GM19328 (cell line): ENCODE measurements at regions not wholly inside any gene's neighbourhood (a gene's known extent, or its start where the extent isn't known, plus 50 kb on each side); places are given as distances from the start of the nearest gene placed in this dataset.
"Not testable (repeated sequence)": the region's sequence is repeated elsewhere in the genome, so short reads cannot be mapped to it uniquely, and the experiment has no call there.

ENCODE experiments used
- ATAC-seq: cut with Tn5 transposase; IDR thresholded peaks from one replicate; pipeline ENCODE4 v1.9.1; 2021; ENCODE audit warnings: mild to moderate bottlenecking, moderate library complexity; ENCODE audit not compliant: unreplicated experiment

DNA sequence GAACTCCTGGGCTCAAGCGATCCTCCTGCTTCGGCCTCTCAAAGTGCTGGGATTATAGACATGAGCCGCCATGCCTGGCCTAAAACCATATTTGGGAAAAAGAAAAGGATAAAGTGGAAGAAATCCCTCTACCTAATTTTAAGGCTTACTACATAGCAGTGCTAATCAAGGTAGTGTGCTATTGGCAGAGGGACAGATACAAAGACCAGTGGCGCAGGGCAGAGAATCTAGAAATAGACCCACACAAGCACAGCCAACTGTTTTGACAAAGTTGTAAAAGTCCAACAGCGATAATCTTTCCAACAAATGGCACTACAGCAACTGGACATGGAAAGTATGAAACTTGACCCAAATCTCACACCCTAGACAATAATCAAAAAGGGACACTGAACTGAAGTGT lies 138.4 kb downstream of the TFCP2L1 start:
- no peak for ATAC-seq

DNA sequence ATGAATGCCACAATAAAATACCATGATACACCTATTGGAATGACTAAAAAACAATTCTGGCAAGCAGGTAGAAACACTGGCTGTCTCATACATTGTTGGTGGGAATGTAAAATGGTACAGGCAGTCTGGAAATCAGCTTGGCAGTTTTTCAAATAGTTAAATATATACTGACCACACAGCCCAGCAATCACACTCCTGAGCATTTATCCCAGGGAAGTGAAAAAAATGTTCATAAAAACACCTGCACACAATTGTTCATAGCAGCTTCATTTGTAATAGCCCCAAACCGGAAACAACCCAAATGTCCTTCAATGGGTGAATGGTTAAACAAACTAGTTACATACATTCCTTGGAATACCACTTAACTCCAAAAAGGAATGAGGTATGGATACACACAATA lies 137.2 kb downstream of the TFCP2L1 start:
- no peak for ATAC-seq

DNA sequence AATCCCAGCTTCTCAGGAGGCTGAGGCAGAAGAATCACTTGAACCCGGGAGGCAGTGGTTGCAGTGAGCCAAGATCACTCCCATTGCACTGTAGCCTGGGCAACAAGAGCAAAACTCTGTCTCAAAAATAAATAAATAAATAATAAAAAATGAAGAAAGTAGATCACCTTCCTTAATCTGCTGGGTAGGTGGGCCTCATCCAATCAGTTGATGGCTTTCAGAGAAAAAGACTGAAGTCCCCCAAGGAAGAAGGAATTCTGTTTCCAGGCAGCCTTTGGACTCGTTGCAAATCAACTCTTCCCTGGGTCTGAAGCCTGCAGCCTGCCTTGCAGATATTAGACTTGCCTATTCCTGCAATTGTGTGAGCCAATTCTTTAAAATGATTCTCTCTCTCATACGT lies 136.5 kb downstream of the TFCP2L1 start:
- no peak for ATAC-seq

DNA sequence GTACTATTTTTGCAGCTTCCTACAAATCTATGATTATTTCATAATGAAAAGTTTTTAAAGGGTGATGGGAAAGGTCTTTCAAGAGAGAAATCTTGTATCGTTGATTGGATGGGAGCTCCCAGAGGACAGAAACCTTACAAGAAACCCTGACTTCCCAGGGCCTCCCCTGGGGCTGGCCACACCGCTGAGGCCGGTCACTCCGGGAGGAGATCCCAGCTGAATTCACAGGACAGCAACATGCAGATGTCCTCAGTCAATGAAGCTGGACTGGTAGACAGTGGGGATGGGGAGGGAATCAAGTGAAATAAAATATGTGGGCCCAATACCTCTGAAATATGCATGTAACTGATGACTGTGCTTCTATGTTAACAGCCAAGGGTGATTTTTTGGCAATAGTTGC lies 135.6 kb downstream of the TFCP2L1 start:
- ATAC-seq = no peak

DNA sequence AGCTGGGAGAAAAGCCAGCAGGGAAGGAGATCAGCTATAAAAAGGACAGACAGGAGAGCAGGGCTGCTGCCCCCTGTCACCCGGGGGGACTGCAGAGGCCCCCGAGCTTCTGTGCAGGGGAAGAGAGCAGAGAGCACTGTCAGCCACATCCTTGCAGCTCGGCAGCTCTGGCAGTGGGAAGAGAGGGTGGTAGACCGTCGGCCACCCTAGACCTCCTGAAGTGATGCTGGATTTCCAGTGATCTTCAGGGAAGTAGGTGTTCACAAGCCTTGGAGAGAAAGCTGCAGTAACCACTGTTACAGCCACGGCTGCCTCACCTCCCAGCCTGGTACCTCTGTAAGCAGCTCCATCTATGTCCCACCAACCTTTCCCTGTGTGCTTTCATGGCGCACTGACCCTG lies 134.9 kb downstream of the TFCP2L1 start:
- no peak for ATAC-seq

DNA sequence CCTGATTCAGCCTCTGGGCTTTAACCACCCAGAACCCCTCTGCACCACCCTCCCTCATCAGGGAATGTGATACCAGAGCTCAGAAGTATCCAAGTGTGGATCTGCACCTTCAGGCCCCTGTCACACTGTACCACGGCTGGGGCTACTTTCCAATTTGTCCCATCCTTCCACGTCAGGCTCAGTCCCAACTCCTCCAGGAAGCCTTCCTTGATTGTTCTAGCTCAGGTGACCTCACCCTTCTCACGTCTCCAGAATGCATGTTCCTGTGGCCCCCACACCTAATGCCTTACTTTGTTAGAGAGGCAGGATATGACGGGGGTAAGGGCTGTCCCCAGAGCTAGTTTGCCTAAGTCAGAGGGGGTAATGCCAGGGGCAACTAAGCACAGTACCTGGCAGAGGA lies 134.3 kb downstream of the TFCP2L1 start:
- no peak for ATAC-seq

DNA sequence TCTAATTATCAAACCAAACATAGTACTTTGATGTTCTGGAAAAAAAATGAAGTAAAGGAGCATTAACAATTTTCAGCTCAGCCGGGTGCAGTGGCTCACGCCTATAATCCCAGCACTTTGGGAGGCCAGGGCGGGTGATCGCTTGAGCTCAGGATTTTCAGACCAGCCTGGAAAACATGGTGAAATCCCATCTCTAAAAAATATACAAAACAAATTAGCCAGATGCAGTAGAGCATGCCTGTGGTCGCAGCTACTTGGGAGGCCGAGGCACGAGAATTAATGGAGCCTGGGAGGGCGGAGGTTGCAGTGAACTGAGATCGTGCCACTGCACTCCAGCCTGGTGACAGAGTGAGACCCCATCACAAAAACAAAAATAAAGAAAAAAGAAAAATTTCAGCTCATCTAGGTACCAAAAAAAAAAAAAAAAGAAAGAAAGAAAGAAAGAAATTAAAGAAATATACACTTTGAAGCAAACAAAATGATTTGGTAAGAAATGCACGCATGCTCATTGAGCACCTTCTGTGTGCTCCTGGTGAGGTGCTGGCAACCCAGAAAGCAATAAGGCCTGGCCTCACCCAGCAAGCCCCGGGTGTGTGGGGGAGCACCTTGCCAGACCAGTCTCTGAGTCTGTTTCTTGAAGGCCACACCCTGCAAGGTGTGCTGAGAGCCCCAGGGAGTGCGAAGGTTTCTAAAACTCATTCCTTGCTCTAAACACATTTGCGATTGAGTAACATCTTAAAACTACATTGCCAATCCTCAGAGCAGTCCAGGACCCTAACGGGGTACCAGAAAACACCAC lies 133.5 kb downstream of the TFCP2L1 start:
- ATAC-seq = no peak

DNA sequence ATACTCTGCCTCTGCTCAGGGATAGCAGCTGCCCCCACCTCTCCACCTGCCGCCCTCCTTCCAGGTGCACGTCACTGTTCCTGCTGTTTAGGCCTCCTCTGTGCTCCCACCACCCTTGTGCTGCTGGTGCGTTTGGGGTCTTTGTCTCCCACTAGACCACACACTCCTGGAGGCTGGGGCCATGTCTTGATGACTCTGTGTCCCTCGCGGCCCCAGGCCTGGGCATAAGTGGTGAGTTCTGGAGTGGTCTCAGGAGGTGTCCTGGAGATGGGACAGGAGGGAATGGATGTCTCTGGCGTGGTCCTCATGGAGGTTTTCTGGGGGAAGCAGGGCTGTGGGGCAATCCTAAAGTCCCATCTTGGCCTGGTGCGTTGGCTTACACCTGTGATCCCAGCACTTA lies 132.1 kb downstream of the TFCP2L1 start:
- ATAC-seq = no peak

DNA sequence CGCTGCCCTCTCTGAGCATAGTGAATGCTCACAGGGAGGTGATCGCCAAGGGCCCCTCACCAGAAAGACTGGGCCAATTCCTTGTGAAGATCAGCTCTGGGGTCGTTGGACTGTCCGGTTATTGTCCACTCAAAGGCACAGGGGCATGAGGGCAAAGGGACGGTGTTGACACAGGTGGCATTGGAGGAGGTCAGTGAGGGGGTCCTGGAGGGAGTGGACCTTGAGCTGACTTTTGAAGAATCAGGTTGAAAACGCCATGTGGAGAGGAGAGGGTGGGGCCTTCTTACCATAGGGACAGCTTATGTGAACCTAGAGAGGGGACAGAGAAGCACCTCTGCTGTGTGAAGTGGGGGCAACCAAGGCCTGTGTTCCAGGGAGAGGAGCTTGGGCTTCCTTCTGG lies 131.5 kb downstream of the TFCP2L1 start:
- ATAC-seq = no peak

DNA sequence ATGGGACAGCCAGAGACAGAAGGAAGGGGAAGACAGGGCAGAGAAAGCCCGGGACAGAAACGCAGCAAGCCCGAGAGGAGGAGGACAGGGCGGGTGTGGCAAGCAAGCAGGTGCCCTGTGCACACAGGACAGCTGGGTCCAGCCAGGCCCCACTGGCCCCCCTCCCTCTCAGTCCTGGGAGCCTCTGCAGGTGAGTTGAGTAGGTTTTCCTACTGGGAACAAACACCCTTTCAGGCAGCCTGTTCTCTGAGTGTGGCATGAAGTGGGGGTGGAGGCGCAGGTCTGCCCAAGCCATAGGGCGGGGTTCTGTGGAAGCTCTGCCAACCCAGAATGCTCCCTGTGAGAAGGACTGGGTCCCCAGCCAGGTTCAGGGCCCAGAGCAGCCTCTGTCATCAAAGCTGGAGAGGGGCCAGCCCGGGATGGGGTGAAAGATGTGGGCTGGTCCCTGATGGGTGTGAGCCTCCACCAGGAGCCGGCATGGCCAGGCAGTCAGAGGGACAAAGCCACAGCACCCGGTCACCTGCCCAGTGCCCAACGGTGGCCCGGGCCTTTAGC lies 129.4 kb downstream of the TFCP2L1 start:
- ATAC-seq = no peak

DNA sequence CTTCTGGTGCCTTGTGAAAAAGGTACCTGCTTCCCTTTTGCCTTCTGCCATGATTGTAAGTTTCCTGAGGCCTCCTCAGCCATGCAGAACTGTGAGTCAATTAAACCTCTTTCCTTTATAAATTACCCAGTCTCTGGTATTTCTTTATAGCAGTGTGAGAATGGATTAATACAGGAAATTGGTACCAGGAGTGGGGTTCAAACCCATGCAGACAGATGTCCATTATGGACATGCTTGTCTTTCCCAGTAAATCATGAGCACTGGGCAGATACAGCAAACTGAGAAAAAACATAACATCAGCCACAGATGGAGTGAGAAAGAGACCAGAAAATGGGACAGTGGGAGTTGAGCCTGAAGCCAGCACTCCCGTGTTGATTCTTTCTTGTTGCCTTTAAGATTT lies 127.5 kb downstream of the TFCP2L1 start:
- ATAC-seq = not testable (repeated sequence)

DNA sequence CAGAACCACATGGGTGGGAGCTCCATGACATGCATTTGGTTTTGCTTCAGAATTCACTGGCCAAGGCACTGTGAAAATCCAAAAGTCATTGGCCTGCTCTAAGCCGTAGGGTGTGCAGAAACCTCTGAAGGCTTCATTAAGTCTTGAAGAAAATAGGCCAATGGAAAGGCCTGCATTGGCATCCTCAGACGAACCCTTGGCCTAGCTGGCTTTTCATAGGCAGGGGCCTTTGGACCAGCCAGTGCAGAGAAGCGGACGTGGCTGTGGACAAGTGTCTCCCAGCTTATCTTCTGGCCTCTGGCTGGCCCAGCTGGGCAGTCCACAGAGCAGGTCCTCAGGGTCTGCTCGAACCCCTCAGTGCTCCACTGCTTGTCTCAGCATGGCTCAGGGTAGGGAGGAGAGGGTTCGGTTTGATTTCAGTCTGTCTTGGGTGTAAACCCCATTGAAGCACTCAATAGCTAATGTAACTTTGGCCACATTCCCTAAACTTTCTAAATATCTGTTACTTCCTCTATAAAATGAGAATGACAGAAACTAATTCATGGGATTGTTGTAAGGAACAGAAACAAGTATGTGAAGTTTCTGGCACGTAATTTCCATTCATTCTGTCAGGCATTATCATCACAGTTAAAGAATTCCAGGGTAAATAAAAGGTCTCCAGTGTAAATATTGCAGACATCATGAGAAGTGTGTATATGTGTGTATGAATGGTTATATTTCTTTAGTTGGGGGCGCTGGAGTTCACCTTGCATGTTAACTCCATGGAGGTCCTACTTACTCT lies 125.5 kb downstream of the TFCP2L1 start:
- no peak for ATAC-seq

DNA sequence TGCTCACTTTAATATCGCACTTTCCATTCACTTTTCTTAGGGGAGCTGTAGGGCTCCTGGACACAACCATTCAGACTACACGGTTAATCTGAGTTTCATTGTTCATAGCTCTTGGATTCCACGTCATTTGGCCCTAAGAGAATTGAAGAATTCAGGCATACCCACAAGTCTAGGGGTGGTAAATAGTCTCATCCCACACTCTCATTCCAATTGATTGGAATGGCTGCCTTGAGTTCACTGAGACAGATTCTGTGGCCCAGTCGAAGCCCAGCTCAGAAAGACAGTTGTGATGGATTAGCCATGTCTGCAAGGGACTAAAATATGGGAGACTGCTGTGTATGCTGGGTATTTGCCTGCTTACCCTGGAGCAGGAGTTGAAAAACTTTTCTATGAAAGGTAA lies 124.6 kb downstream of the TFCP2L1 start:
- ATAC-seq = no peak

DNA sequence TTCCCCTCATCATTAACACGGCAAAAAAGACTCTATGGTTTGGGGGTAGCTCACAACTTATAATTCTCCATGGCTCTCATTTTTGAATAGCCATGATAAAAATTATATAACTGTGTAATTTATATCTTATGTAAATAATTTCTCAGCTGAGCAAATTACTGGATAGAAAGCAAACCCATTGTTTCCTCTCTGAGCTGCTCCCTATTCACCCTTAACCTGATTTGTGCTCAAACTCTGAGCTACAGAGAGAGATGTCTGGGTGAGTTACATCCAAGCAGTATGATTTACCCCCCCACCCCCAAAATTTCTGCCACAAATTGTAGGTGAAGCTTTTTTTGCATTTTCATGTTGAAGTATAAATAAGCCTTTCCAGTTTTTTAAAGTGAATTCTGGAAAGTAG lies 123.7 kb downstream of the TFCP2L1 start:
- no peak for ATAC-seq

DNA sequence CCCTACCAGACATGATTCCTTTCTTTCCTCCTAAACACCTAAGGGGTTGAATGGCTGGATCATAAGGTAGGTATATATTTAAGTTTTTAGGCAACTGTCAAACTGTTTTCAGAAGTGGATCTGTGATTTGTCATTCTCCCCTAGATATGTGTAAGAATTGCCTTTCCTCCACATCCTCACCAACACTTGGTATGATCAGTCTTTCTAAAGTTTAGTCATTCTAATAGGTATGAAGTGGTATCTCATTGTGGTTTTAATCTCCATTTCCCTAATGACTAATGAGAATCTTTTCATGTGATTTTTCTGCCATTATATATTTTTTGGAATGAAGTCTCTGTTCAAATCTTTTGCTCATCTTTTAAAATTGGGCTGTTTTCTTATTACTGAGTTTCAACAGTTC lies 122.1 kb downstream of the TFCP2L1 start:
- ATAC-seq = no peak

DNA sequence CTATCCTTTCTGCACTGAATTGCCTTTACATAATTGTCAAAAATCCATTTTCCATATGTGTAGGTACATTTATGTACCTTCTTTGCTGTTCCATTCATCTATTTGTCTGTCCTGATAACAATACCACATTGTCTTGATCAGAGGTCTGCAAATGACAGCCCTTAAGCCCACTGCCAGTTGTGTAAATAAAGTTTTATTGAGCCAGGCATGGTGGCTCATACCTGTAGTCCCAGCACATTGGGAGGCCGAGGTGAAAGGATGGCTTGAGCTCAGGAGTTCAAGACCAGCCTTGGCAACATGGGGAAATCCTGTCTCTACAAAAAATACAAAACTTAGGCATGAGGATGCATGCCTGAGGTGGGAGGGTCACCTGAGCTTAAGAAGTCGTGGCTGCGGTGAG lies 121.0 kb downstream of the TFCP2L1 start:
- no peak for ATAC-seq

DNA sequence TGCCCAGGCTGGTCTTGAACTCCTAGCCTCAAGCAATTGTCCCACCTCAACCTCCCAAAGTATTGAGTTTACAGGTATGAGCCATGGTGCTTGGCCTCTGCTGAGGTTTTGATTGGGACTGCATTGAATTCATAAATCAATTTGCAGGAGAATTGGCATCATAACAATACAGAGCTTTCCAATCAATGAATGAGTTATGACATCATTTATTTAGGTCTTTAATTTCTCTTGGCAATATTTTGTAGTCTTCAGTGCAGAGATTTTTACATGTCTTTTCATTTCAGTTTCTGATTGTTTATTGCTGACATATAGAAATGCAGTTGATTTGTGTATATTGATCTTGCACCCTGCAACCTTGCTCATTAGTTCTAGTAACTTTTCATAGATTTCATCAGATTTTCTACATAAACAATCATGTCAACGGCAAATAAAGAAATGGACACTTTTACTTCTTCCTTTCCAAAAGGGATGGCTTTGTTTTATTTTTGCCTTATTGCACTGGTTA lies 119.9 kb downstream of the TFCP2L1 start:
- ATAC-seq = no peak
